ENCODE measurements at regions not wholly inside any gene's neighbourhood (a gene's known extent, or its start where the extent isn't known, plus 50 kb on each side); places are given as distances from the start of the nearest gene placed in this dataset.
"Not testable (repeated sequence)": the region's sequence is repeated elsewhere in the genome, so short reads cannot be mapped to it uniquely, and the experiment has no call there.

DNA sequence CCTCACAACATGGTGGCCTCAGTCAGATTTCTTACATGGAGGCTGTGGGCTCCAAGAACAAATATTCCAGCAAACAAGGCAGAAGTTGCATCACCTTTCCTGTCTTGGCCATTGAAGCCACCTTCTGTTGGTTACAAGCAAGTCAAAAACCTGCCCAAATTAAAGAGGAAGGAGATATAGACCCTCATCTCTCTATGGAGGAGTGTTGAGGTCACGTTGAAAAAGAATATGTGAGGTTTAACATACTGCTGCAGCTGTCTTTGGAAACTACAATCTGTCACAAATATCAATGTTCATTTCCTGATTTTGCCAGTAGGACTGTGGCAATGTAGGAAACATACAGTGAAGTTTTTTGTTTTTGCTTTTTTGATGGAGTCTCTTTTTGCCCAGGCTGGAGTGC, 211.4 kb downstream of the COPRS start:
- DNase-seq (ENCODE audit: low spot score in 2 of 2, unreplicated experiment in 2 of 2): no peak
- Mint-ChIP-seq H3K27me3 (ENCODE audit: low read depth) (peaks cover under 1% of the 10 kb centered on the region), H3K4me3 (no peak overlapping the region), H3K27ac (no peak overlapping the region), H3K9me3 (peaks cover 39% of the 10 kb centered on the region), H3K4me1 (no peaks in the 10 kb centered on the region), H3K36me3 (no peaks in the 10 kb centered on the region)
- TF ChIP-seq, protein P1, sequence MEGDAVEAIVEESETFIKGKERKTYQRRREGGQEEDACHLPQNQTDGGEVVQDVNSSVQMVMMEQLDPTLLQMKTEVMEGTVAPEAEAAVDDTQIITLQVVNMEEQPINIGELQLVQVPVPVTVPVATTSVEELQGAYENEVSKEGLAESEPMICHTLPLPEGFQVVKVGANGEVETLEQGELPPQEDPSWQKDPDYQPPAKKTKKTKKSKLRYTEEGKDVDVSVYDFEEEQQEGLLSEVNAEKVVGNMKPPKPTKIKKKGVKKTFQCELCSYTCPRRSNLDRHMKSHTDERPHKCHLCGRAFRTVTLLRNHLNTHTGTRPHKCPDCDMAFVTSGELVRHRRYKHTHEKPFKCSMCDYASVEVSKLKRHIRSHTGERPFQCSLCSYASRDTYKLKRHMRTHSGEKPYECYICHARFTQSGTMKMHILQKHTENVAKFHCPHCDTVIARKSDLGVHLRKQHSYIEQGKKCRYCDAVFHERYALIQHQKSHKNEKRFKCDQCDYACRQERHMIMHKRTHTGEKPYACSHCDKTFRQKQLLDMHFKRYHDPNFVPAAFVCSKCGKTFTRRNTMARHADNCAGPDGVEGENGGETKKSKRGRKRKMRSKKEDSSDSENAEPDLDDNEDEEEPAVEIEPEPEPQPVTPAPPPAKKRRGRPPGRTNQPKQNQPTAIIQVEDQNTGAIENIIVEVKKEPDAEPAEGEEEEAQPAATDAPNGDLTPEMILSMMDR (IDR thresholded peaks at IDR 0.05; ENCODE audit: unreplicated experiment): no peak

- H3K9me3 Mint-ChIP-seq: peaks cover 39% of the 10 kb centered on the region
- no peaks in the 10 kb centered on the region for H3K4me1 Mint-ChIP-seq
- no peaks in the 10 kb centered on the region for H3K27me3 Mint-ChIP-seq (ENCODE audit: low read depth)
- no peak overlapping the region for H3K4me3 Mint-ChIP-seq
- DNase-seq (ENCODE audit: low spot score in 2 of 2, unreplicated experiment in 2 of 2): no peak
- H3K27ac Mint-ChIP-seq: no peak overlapping the region
- TF ChIP-seq, protein P1 (IDR thresholded peaks at IDR 0.05; ENCODE audit: unreplicated experiment): no peak
- no peaks in the 10 kb centered on the region for H3K36me3 Mint-ChIP-seq
Observed at GRCh38 chr17:31646642-31647041, 212.4 kb downstream of the COPRS start.

DNA sequence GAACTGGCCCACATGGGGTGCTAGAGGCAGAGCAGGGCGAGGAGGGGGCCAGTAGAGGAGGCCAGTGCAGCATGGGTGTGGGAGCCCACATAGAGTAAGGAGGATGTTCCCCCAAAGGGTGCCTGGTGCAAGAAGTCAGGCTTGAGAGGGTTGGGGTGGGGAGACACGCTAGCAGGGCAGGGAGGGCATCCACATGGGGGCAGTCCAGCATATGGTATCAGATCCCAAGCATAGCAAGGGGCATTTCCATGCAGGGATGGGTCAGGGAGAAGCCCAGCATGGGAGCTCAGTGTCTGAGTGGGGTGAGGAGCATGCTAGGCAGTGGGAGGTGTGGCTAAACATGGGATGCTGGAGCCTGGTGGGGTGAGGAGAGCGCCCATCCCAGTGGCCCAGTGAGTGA, 213.7 kb downstream of the COPRS start:
- Mint-ChIP-seq H3K4me1 (no peaks in the 10 kb centered on the region), H3K27ac (no peak overlapping the region), H3K4me3 (no peak overlapping the region), H3K9me3 (peaks cover 42% of the 10 kb centered on the region), H3K36me3 (peaks cover 1% of the 10 kb centered on the region), H3K27me3 (ENCODE audit: low read depth) (no peaks in the 10 kb centered on the region)
- DNase-seq (ENCODE audit: low spot score in 2 of 2, unreplicated experiment in 2 of 2): no peak
- TF ChIP-seq, protein P1 (IDR thresholded peaks at IDR 0.05; ENCODE audit: unreplicated experiment): no peak

GRCh38 chr17:31631766-31632165, 227.3 kb downstream of the COPRS start:
- no peak overlapping the region for H3K27ac Mint-ChIP-seq
- H3K36me3 Mint-ChIP-seq: no peaks in the 10 kb centered on the region

GRCh38 chr17:31630866-31631265, 228.2 kb downstream of the COPRS start:
- H3K4me3 Mint-ChIP-seq; H3K27me3 Mint-ChIP-seq (ENCODE audit: low read depth); H3K4me1 Mint-ChIP-seq; H3K27ac Mint-ChIP-seq; H3K36me3 Mint-ChIP-seq; DNase-seq (ENCODE audit: low spot score in 2 of 2, unreplicated experiment in 2 of 2): not testable (repeated sequence)
- peaks cover 33% of the 10 kb centered on the region for H3K9me3 Mint-ChIP-seq

More at GRCh38 chr17:31631766-31632165, 227.3 kb downstream of the COPRS start:
- Mint-ChIP-seq H3K27me3 (ENCODE audit: low read depth) (peaks cover 7% of the 10 kb centered on the region), H3K4me1 (no peaks in the 10 kb centered on the region), H3K4me3 (no peak overlapping the region), H3K9me3 (peaks cover 33% of the 10 kb centered on the region)
- TF ChIP-seq, protein P1 (IDR thresholded peaks at IDR 0.05; ENCODE audit: unreplicated experiment): no peak
- no peak for DNase-seq (ENCODE audit: low spot score in 2 of 2, unreplicated experiment in 2 of 2)

DNA sequence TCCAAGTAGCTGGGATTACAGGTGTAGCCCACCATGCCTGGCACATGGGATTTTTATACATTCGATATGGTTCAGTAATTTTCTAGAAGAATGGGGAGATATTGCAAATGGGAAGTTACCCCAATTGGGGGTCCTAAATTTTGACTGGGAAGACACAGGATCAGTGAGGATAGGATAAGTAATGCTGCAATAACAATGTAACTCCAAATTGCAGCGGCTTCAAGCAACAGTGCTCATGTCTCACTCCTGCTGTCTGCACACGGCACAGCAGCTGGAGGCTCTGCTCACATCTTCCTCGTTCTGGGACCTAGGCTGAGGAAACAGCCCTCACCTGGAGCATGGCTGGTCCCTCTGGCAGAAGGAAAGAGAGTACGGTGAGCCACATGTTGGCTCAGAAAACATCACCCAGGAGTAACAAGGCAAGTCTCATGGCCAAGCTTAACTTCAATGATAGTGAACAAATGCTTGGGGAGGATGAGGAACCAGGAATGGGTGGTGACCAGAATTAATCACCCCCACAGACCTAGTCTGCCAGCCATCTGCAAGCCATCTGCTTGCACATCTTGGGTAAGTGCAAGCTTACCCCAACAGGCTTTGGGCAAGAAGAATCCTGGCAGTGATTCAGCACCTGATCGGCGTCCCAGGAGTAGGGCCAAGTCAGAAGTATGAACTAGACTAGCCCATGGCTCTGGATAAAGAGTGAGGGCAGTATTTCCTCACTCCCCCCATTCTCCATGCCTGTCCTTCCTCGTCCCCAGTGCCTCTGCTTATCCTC, 229.2 kb downstream of the COPRS start:
- DNase-seq (ENCODE audit: low spot score in 2 of 2, unreplicated experiment in 2 of 2): no peak
- H3K27me3 Mint-ChIP-seq (ENCODE audit: low read depth): peaks cover 9% of the 10 kb centered on the region
- no peaks in the 10 kb centered on the region for H3K36me3 Mint-ChIP-seq
- H3K27ac Mint-ChIP-seq: no peak overlapping the region
- TF ChIP-seq, protein P1 (IDR thresholded peaks at IDR 0.05; ENCODE audit: unreplicated experiment): no peak
- H3K4me3 Mint-ChIP-seq: no peak overlapping the region
- no peaks in the 10 kb centered on the region for H3K4me1 Mint-ChIP-seq
- H3K9me3 Mint-ChIP-seq: peaks cover 34% of the 10 kb centered on the region
